ENCODE measurements at regions not wholly inside any gene's neighbourhood (a gene's known extent, or its start where the extent isn't known, plus 50 kb on each side); places are given as distances from the start of the nearest gene placed in this dataset.
"Not testable (repeated sequence)": the region's sequence is repeated elsewhere in the genome, so short reads cannot be mapped to it uniquely, and the experiment has no call there.

- no peak for DNase-seq (ENCODE audit: low read depth in 2 of 3, low spot score in 1 of 3)
Observed at GRCh38 chr3:125645616-125646015, 50.3 kb upstream of the OSBPL11 start.

GRCh38 chr3:125646581-125646980 lies 51.3 kb upstream of the OSBPL11 start:
- no peak for DNase-seq (ENCODE audit: low read depth in 2 of 3, low spot score in 1 of 3)

- no peak for DNase-seq (ENCODE audit: low read depth in 2 of 3, low spot score in 1 of 3)
Observed at GRCh38 chr3:125647318-125648014, 52.2 kb upstream of the OSBPL11 start.

- DNase-seq (ENCODE audit: low read depth in 2 of 3, low spot score in 1 of 3): no peak
Observed at GRCh38 chr3:125651244-125651643, 55.9 kb upstream of the OSBPL11 start.

GRCh38 chr3:125652349-125652748 lies 57.1 kb upstream of the OSBPL11 start:
- no peak for DNase-seq (ENCODE audit: low read depth in 2 of 3, low spot score in 1 of 3)

- DNase-seq (ENCODE audit: low read depth in 2 of 3, low spot score in 1 of 3): no peak
Observed at GRCh38 chr3:125654526-125654925, 59.2 kb upstream of the OSBPL11 start.

- DNase-seq (ENCODE audit: low read depth in 2 of 3, low spot score in 1 of 3): no peak
Observed at GRCh38 chr3:125662675-125663074, 67.4 kb upstream of the OSBPL11 start.

- no peak for DNase-seq (ENCODE audit: low read depth in 2 of 3, low spot score in 1 of 3)
Observed at GRCh38 chr3:125670352-125670751, 75.1 kb upstream of the OSBPL11 start.

GRCh38 chr3:125670945-125671344 lies 75.6 kb upstream of the OSBPL11 start:
- DNase-seq (ENCODE audit: low read depth in 2 of 3, low spot score in 1 of 3): no peak

- DNase-seq (ENCODE audit: low read depth in 2 of 3, low spot score in 1 of 3): no peak
Observed at GRCh38 chr3:125671461-125672243, 76.4 kb upstream of the OSBPL11 start.

GRCh38 chr3:125675791-125676190 lies 80.5 kb upstream of the OSBPL11 start:
- DNase-seq (ENCODE audit: low read depth in 2 of 3, low spot score in 1 of 3): no peak

GRCh38 chr3:125679258-125679657 lies 84.0 kb upstream of the OSBPL11 start:
- DNase-seq (ENCODE audit: low read depth in 2 of 3, low spot score in 1 of 3): no peak

- DNase-seq (ENCODE audit: low read depth in 2 of 3, low spot score in 1 of 3): no peak
Observed at GRCh38 chr3:125681146-125681545, 85.8 kb upstream of the OSBPL11 start.

GRCh38 chr3:125681906-125682305 lies 86.6 kb upstream of the OSBPL11 start:
- DNase-seq (ENCODE audit: low read depth in 2 of 3, low spot score in 1 of 3): not testable (repeated sequence)

- not testable (repeated sequence) for DNase-seq (ENCODE audit: low read depth in 2 of 3, low spot score in 1 of 3)
Observed at GRCh38 chr3:125682610-125683009, 87.3 kb upstream of the OSBPL11 start.

GRCh38 chr3:125683067-125683829 lies 88.0 kb upstream of the OSBPL11 start:
- DNase-seq (ENCODE audit: low read depth in 2 of 3, low spot score in 1 of 3): no peak

- no peak for DNase-seq (ENCODE audit: low read depth in 2 of 3, low spot score in 1 of 3)
Observed at GRCh38 chr3:125684199-125684598, 88.9 kb upstream of the OSBPL11 start.

- not testable (repeated sequence) for DNase-seq (ENCODE audit: low read depth in 2 of 3, low spot score in 1 of 3)
Observed at GRCh38 chr3:125685741-125686140, 90.4 kb upstream of the OSBPL11 start.

GRCh38 chr3:125692361-125692760 lies 97.1 kb upstream of the OSBPL11 start:
- no peak for DNase-seq (ENCODE audit: low read depth in 2 of 3, low spot score in 1 of 3)

- DNase-seq (ENCODE audit: low read depth in 2 of 3, low spot score in 1 of 3): no peak
Observed at GRCh38 chr3:125693887-125694286, 98.6 kb upstream of the OSBPL11 start.

- DNase-seq (ENCODE audit: low read depth in 2 of 3, low spot score in 1 of 3): no peak
Observed at GRCh38 chr3:125694761-125695294, 99.5 kb upstream of the OSBPL11 start.

- DNase-seq (ENCODE audit: low read depth in 2 of 3, low spot score in 1 of 3): no peak
Observed at GRCh38 chr3:125695688-125696087, 100.4 kb upstream of the OSBPL11 start.

All from stimulated activated CD4-positive, alpha-beta T cell treated with anti-CD3 and anti-CD28 coated beads, Interleukin-12 subunit alpha, Interleukin-12 subunit beta, amount 100 ng/mL, for 48 hours (primary cell).